Loucy (cell line): ENCODE measurements at regions not wholly inside any gene's neighbourhood (a gene's known extent, or its start where the extent isn't known, plus 50 kb on each side); places are given as distances from the start of the nearest gene placed in this dataset.

ENCODE experiments used
- CTCF ChIP-seq: fragments of 200-600 bp; sonication (generic); conservative IDR thresholded peaks from 2 replicates; pipeline ENCODE4 v1.5.1; 2014; ENCODE audit warnings: mild to moderate bottlenecking, antibody characterized with exemption, low read length
- EZH2phosphoT487 ChIP-seq: fragments of 200-600 bp; IDR thresholded peaks from 2 replicates; pipeline ENCODE4 v1.6.1; 2018; ENCODE audit warnings: antibody characterized with exemption, mild to moderate bottlenecking, moderate library complexity, borderline replicate concordance

GRCh38 chr21:20004367-20004766 lies 993.8 kb upstream of the NCAM2 start:
- TF ChIP-seq CTCF (no peak), EZH2phosphoT487 (no peak)
